Omental fat pad (tissue), 3 donors: ENCODE measurements at regions not wholly inside any gene's neighbourhood (a gene's known extent, or its start where the extent isn't known, plus 50 kb on each side); places are given as distances from the start of the nearest gene placed in this dataset.

Source experiments
- ATAC-seq: fragments of 150-250 bp; one replicate; pipeline ENCODE4 v1.9.1; 2016; ENCODE audit warnings: mild to moderate bottlenecking, moderate library complexity; ENCODE audit not compliant: low FRiP score
- DNase-seq: peaks from one replicate; pipeline ENCODE4 v3.0.0-alpha.2; 2019; ENCODE audit warnings: low spot score
- TF ChIP-seq, protein P1 (sequence below), 3 donors: fragments of 450-650 bp; IDR thresholded peaks; one replicate each; pipeline ENCODE4 v1.5.1; 2016 to 2017; ENCODE audit warnings: antibody characterized with exemption in 3 of 3, mild to moderate bottlenecking in 3 of 3, moderate library complexity in 2 of 3

DNA sequence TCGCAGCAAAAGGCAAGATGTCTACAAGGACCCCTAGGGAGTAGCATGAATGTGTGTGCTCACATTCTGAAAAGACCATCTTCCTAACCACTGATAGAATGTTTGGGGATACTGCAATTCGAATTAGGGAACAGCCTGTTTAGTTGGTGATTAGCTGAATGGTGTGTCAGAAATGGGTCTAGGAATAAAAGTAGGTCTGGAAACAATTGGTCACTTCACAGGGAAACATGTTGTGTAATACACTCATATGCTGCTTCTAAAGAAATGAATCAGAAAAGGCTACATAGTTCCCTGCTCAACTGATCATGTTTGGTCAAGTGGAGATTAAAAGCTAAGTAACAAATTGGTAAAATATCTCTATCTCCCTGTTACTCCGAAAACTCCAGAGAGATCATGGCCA lies 2362.4 kb upstream of the TENM3 start:
- TF ChIP-seq, protein P1, sequence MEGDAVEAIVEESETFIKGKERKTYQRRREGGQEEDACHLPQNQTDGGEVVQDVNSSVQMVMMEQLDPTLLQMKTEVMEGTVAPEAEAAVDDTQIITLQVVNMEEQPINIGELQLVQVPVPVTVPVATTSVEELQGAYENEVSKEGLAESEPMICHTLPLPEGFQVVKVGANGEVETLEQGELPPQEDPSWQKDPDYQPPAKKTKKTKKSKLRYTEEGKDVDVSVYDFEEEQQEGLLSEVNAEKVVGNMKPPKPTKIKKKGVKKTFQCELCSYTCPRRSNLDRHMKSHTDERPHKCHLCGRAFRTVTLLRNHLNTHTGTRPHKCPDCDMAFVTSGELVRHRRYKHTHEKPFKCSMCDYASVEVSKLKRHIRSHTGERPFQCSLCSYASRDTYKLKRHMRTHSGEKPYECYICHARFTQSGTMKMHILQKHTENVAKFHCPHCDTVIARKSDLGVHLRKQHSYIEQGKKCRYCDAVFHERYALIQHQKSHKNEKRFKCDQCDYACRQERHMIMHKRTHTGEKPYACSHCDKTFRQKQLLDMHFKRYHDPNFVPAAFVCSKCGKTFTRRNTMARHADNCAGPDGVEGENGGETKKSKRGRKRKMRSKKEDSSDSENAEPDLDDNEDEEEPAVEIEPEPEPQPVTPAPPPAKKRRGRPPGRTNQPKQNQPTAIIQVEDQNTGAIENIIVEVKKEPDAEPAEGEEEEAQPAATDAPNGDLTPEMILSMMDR (IDR thresholded peaks at IDR 0.05), result no peak
- DNase-seq (no peak), ATAC-seq (no peak)

DNA sequence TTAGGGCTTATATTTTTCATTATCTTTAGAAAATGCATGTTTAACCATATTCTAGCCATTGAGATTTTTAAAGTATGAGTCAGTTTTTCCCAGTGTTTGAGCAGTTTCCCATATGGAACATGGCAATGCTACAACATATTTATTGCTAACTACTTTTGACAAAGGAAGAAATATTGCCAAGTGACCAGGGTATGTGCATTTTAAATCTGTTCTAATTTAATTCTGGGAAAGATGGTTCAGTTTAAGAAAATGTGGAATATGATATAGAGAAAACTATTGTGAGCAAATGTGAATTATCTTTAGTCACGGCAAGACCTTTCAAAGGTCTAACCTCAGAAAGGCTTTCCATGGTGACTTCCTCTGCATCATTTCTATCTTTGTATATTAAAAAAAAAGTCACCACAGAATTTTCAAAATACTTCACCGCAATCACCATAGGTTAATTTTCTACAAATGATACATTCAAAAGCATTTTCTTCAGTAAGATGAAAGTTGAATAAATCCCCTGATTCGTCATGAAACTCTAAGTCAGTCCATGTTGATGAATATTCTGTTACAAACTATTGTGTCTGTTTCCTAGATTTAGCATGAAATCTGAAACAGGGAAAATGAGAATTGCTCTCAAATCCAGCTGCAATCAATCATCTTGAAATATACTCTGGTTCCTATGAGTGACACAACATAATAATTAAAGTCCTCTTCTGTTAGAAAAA lies 2349.0 kb upstream of the TENM3 start:
- TF ChIP-seq, protein P1 (IDR thresholded peaks at IDR 0.05), result no peak
- ATAC-seq (no peak), DNase-seq (no peak)

GRCh38 chr4:179919587-179919986 lies 2323.6 kb upstream of the TENM3 start:
- TF ChIP-seq, protein P1 (IDR thresholded peaks at IDR 0.05), result no peak
- DNase-seq (no peak), ATAC-seq (no peak)

DNA sequence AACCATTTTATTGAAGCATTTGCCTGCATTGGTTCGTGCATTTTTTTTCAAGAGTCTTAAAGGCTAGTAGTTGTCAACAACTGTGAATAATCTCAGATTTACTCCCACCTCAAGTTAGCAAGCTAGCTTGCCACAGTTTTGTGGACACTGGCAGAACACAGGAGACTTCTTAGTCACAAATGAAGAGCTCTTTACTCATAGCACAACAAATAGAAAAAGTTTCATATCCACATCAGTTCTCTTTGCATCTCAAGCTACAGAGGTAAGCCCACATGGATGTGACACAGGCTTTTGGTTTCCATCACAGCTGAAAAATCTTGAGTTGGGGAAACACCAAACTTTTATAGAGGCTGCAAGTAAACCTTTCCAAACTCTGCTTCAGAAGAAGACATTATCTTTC lies 2315.7 kb upstream of the TENM3 start:
- TF ChIP-seq, protein P1 (IDR thresholded peaks at IDR 0.05), result no peak
- ATAC-seq, result no peak
- no peak for DNase-seq

DNA sequence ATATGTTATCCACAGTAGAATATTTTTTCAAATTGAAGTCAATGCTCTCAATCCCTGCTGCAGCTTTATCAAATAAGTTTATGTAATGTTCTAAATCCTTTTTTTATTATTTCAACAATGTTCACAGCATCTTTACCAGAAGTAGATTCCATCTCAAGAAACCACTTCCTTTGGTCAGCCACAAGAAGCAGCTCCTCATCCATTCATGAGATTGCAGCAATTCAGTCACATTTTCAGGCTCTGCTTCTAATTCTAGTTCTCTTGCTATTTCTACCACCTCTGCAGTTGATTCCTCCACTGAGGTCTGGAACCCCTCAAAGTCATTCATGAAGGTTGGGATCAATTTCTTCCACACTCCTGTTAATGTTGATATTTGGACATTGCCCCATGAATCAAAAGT lies 2301.3 kb upstream of the TENM3 start:
- no peak for ATAC-seq
- DNase-seq, result no peak
- TF ChIP-seq, protein P1 (IDR thresholded peaks at IDR 0.05), result no peak

GRCh38 chr4:179976777-179977176 lies 2266.4 kb upstream of the TENM3 start:
- ATAC-seq (no peak), DNase-seq (no peak)
- TF ChIP-seq, protein P1 (IDR thresholded peaks at IDR 0.05), result no peak

DNA sequence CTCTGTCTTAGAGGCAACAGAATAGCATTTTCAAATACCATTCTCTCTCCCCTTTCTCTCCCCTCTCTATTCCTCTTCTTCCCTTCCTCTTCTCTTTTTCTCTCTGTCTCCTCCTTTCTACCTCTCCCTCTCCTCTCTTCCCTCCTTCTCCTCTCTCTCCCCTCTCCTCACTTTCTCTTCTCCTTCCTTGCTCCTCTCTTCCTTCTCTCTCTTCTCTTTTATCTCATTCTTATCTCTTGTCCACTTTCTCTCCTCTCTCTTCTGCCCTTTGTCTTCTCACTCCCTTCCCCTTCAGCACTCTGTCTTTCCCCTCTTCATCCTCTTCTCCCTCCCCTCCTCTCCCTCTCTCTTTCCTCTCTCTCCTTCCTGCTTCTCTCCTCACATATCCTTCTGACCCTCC lies 2265.8 kb upstream of the TENM3 start:
- no peak for DNase-seq
- ATAC-seq, result no peak
- TF ChIP-seq, protein P1 (IDR thresholded peaks at IDR 0.05), result no peak
